BE2C (cell line): ENCODE measurements at regions not wholly inside any gene's neighbourhood (a gene's known extent, or its start where the extent isn't known, plus 50 kb on each side); places are given as distances from the start of the nearest gene placed in this dataset.
A peak's percentile ranks its signal among the peaks of the same experiment; 100 is the strongest.

ENCODE experiments used
- DNase-seq: peaks from one replicate; pipeline ENCODE4 v3.0.0-alpha.2; 2020
- H3K27me3 ChIP-seq: fragments of 250-450 bp; sonication (Bioruptor Pico); 2 replicates; pipeline ENCODE4 v1.5.1; 2020; ENCODE audit warnings: mild to moderate bottlenecking
- H3K36me3 ChIP-seq: fragments of 250-450 bp; sonication (Bioruptor Pico); 2 replicates; pipeline ENCODE4 v1.5.1; 2020; ENCODE audit warnings: mild to moderate bottlenecking
- H3K4me1 ChIP-seq: fragments of 250-450 bp; sonication (Bioruptor Pico); 2 replicates; pipeline ENCODE4 v1.5.1; 2020
- H3K4me3 ChIP-seq: 2 replicates; pipeline ENCODE4 v1.5.1; 2011; ENCODE audit warnings: low read depth, low read length
- H3K9me3 ChIP-seq: fragments of 250-450 bp; sonication (Bioruptor Pico); 2 replicates; pipeline ENCODE4 v1.5.1; 2020
- CTCF ChIP-seq: IDR thresholded peaks from 2 replicates; pipeline ENCODE4 v1.5.1; 2012; ENCODE audit warnings: mild to moderate bottlenecking, low read depth, low read length

- no peak for DNase-seq
Measured at GRCh38 chr2:19812166-19812565, 89.6 kb downstream of the TTC32 start.

GRCh38 chr2:19811186-19811585 lies 90.6 kb downstream of the TTC32 start:
- no peak for DNase-seq
- no peak overlapping the region for H3K4me3 ChIP-seq
- no peaks in the 10 kb centered on the region for H3K36me3 ChIP-seq
- no peaks in the 10 kb centered on the region for H3K4me1 ChIP-seq
- TF ChIP-seq CTCF, result no peak
- H3K27me3 ChIP-seq, result no peaks in the 10 kb centered on the region
- H3K9me3 ChIP-seq, result no peaks in the 10 kb centered on the region

More at GRCh38 chr2:19812166-19812565, 89.6 kb downstream of the TTC32 start:
- H3K36me3 ChIP-seq, result no peaks in the 10 kb centered on the region
- no peak overlapping the region for H3K4me3 ChIP-seq
- no peaks in the 10 kb centered on the region for H3K4me1 ChIP-seq
- H3K9me3 ChIP-seq, result no peaks in the 10 kb centered on the region
- no peak for TF ChIP-seq CTCF
- peaks cover 3% of the 10 kb centered on the region; the same call in 1 of the 2 replicates for H3K27me3 ChIP-seq

- Histone ChIP-seq H3K36me3 (no peaks in the 10 kb centered on the region), H3K4me1 (no peaks in the 10 kb centered on the region), H3K4me3 (no peak overlapping the region), H3K27me3 (no peaks in the 10 kb centered on the region), H3K9me3 (no peaks in the 10 kb centered on the region)
- no peak for TF ChIP-seq CTCF
- DNase-seq, result peak; percentile 19
Measured at GRCh38 chr2:19810637-19811036, 91.1 kb downstream of the TTC32 start.

- Histone ChIP-seq H3K36me3 (no peaks in the 10 kb centered on the region), H3K27me3 (no peaks in the 10 kb centered on the region), H3K4me1 (no peaks in the 10 kb centered on the region), H3K9me3 (no peaks in the 10 kb centered on the region), H3K4me3 (no peak overlapping the region)
- no peak for TF ChIP-seq CTCF
- DNase-seq, result no peak
Measured at GRCh38 chr2:19810148-19810547, 91.6 kb downstream of the TTC32 start.

GRCh38 chr2:19809206-19809605 lies 92.6 kb downstream of the TTC32 start:
- Histone ChIP-seq H3K4me3 (no peak overlapping the region), H3K9me3 (no peaks in the 10 kb centered on the region), H3K4me1 (no peaks in the 10 kb centered on the region), H3K36me3 (no peaks in the 10 kb centered on the region), H3K27me3 (no peaks in the 10 kb centered on the region)
- no peak for TF ChIP-seq CTCF
- DNase-seq, result no peak

- TF ChIP-seq CTCF, result no peak
- no peak overlapping the region for H3K4me3 ChIP-seq
- no peaks in the 10 kb centered on the region for H3K27me3 ChIP-seq
- H3K4me1 ChIP-seq, result no peaks in the 10 kb centered on the region
- H3K36me3 ChIP-seq, result no peaks in the 10 kb centered on the region
- H3K9me3 ChIP-seq, result no peaks in the 10 kb centered on the region
- no peak for DNase-seq
Measured at GRCh38 chr2:19807866-19808265, 93.9 kb downstream of the TTC32 start.
